Glomerular visceral epithelial cell (primary cell): ENCODE measurements at regions not wholly inside any gene's neighbourhood (a gene's known extent, or its start where the extent isn't known, plus 50 kb on each side); places are given as distances from the start of the nearest gene placed in this dataset.

Experiments
- DNase-seq: peaks from one replicate; pipeline ENCODE4 v3.0.0-alpha.2; 2016; ENCODE audit errors: extremely low spot score

GRCh38 chr6:84278321-84278998, 51.0 kb upstream of the CEP162 start:
- no peak for DNase-seq
